ENCODE measurements at regions not wholly inside any gene's neighbourhood (a gene's known extent, or its start where the extent isn't known, plus 50 kb on each side); places are given as distances from the start of the nearest gene placed in this dataset.

- no peaks in the 10 kb centered on the region for H3K9me3 ChIP-seq (replicated peaks in 1 of 3)
- no peaks in the 10 kb centered on the region for H3K27me3 ChIP-seq
- no peak for TF ChIP-seq POLR2A (IDR thresholded peaks at IDR 0.05)
- TF ChIP-seq CTCF (IDR thresholded peaks at IDR 0.05), result no peak
- no peak overlapping the region for H3K27ac ChIP-seq
- no peaks in the 10 kb centered on the region for H3K4me1 ChIP-seq (replicated peaks in 1 of 2)
- H3K36me3 ChIP-seq (replicated peaks in 1 of 2), result no peaks in the 10 kb centered on the region
- no peak for DNase-seq
- H3K4me3 ChIP-seq, result no peak overlapping the region
- WGBS, 4 donors, result 63 to 77% (median 68%) methylated on average over 2 to 3 of the region's 3 CpGs
- intact Hi-C loops (cut with DNase I), result no loop called here
These were observed 65.2 kb downstream of the POU3F3 start for GRCh38 chr2:104919127-104919526.

DNA sequence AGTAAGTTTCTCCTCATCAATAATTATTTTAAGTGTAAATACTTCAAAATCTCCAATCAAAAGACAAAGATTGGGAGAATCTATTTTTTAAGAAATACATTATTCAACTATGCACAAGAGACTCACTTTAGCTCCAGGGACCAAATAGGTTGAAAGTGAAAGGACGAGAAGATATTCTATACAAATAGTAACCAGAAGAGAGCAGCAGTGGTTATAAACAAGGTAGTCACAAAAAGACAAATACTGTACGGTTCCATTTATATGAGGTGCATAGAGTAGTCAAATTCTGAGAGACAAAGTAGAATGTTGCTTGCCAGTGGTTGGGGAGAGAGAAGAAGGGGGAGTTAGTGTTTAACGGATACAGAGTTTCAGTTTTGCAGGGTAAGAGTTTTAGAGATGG is 69.8 kb downstream of the POU3F3 start:
- WGBS, 4 donors, result 59 to 68% (median 64%) methylated on average over 3 of the region's 3 CpGs
- H3K27me3 ChIP-seq, result no peaks in the 10 kb centered on the region
- no peak for TF ChIP-seq POLR2A (IDR thresholded peaks at IDR 0.05)
- TF ChIP-seq CTCF (IDR thresholded peaks at IDR 0.05), result no peak

DNA sequence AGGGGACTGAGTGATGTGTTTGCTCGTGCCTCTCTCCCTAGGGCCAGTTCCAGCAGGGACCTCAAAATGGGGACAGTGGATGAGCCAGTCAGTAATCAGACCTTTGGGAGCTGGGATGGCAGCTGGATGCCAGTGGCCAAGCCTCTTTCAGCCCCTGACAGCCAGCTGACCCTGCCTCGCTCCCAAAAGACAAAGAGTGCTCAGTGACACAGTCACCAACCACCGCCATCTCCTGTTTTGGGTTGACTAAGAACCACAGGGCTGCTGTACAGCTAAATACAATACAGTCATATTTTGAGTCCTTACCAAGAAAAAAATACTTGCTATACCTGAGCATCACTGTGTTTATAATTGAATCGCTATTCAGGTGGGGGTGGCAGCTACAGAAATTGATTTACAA is 75.7 kb downstream of the POU3F3 start:
- intact Hi-C loops (cut with DNase I), result no loop called here
- no peaks in the 10 kb centered on the region for H3K36me3 ChIP-seq (replicated peaks in 1 of 2)
- H3K4me3 ChIP-seq, result no peak overlapping the region
- no peak overlapping the region for H3K27ac ChIP-seq
- no peaks in the 10 kb centered on the region for H3K9me3 ChIP-seq (replicated peaks in 1 of 3)
- H3K27me3 ChIP-seq, result no peaks in the 10 kb centered on the region
- DNase-seq, result no peak
- H3K4me1 ChIP-seq (replicated peaks in 1 of 2), result no peaks in the 10 kb centered on the region
- WGBS, 4 donors, result 57 to 75% (median 70%) methylated on average over 4 of the region's 4 CpGs
- TF ChIP-seq POLR2A (IDR thresholded peaks at IDR 0.05) (no peak), CTCF (IDR thresholded peaks at IDR 0.05) (no peak)

More for the DNA sequence above, 69.8 kb downstream of the POU3F3 start:
- no peak for DNase-seq
- no peak overlapping the region for H3K27ac ChIP-seq
- no peaks in the 10 kb centered on the region for H3K4me1 ChIP-seq (replicated peaks in 1 of 2)
- no peak overlapping the region for H3K4me3 ChIP-seq
- no peaks in the 10 kb centered on the region for H3K9me3 ChIP-seq (replicated peaks in 1 of 3)
- no peaks in the 10 kb centered on the region for H3K36me3 ChIP-seq (replicated peaks in 1 of 2)
- intact Hi-C loops (cut with DNase I), result no loop called here

DNA sequence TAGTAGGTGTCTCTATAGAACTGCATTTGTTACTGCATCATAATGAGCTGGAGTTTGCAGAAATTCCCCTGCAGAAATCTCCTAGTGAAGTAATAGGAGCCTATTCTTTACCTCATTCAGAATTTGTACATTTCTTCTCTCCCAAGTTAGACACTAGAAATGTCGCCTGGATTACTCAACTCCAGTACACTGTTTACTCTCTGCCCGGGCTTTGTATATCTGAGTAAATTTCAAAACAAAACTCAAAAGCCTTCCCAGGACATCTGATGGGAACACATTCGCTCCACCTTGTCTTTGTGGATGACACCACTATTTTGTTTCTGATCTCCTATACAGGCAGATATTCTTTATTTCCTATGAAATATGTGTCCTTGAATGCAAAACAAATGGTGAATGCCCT is 76.8 kb downstream of the POU3F3 start:
- DNase-seq, result no peak
- Histone ChIP-seq H3K36me3 (replicated peaks in 1 of 2) (no peaks in the 10 kb centered on the region), H3K27me3 (no peaks in the 10 kb centered on the region), H3K9me3 (replicated peaks in 1 of 3) (no peaks in the 10 kb centered on the region), H3K4me3 (no peak overlapping the region), H3K27ac (no peak overlapping the region), H3K4me1 (replicated peaks in 1 of 2) (no peaks in the 10 kb centered on the region)
- intact Hi-C loops (cut with DNase I), result no loop called here
- 57 to 75% (median 72%) methylated on average over 3 of the region's 3 CpGs for WGBS, 4 donors
- TF ChIP-seq CTCF (IDR thresholded peaks at IDR 0.05) (no peak), POLR2A (IDR thresholded peaks at IDR 0.05) (no peak)
